ENCODE measurements at regions not wholly inside any gene's neighbourhood (a gene's known extent, or its start where the extent isn't known, plus 50 kb on each side); places are given as distances from the start of the nearest gene placed in this dataset.

- no peaks in the 10 kb centered on the region for H3K36me3 Mint-ChIP-seq (ENCODE audit: insufficient read depth, unreplicated experiment)
- BruUV-seq (replicated peaks): no TSS peak
- H3K4me1 Mint-ChIP-seq (ENCODE audit: low read depth, unreplicated experiment): no peaks in the 10 kb centered on the region
- CTCF ChIA-PET: no interaction called here
- TF ChIP-seq, protein P1, sequence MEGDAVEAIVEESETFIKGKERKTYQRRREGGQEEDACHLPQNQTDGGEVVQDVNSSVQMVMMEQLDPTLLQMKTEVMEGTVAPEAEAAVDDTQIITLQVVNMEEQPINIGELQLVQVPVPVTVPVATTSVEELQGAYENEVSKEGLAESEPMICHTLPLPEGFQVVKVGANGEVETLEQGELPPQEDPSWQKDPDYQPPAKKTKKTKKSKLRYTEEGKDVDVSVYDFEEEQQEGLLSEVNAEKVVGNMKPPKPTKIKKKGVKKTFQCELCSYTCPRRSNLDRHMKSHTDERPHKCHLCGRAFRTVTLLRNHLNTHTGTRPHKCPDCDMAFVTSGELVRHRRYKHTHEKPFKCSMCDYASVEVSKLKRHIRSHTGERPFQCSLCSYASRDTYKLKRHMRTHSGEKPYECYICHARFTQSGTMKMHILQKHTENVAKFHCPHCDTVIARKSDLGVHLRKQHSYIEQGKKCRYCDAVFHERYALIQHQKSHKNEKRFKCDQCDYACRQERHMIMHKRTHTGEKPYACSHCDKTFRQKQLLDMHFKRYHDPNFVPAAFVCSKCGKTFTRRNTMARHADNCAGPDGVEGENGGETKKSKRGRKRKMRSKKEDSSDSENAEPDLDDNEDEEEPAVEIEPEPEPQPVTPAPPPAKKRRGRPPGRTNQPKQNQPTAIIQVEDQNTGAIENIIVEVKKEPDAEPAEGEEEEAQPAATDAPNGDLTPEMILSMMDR (IDR thresholded peaks at IDR 0.05; ENCODE audit: unreplicated experiment): no peak
- peaks cover 4% of the 10 kb centered on the region for H3K9me3 Mint-ChIP-seq (ENCODE audit: low read depth, unreplicated experiment)
- no peak for DNase-seq
- intact Hi-C loops (cut with micrococcal nuclease; ENCODE audit: unreplicated experiment): no loop called here
- H3K4me3 Mint-ChIP-seq (ENCODE audit: low read depth, unreplicated experiment): no peak overlapping the region
- H3K27me3 Mint-ChIP-seq (ENCODE audit: unreplicated experiment): no peaks in the 10 kb centered on the region
- H3K27ac Mint-ChIP-seq (ENCODE audit: unreplicated experiment): no peak overlapping the region
These were observed 1462.1 kb upstream of the CDH9 start for GRCh38 chr5:28500511-28500910.

- intact Hi-C loops (cut with micrococcal nuclease; ENCODE audit: unreplicated experiment): no loop called here
- Mint-ChIP-seq H3K27me3 (ENCODE audit: unreplicated experiment) (no peaks in the 10 kb centered on the region), H3K36me3 (ENCODE audit: insufficient read depth, unreplicated experiment) (no peaks in the 10 kb centered on the region), H3K9me3 (ENCODE audit: low read depth, unreplicated experiment) (peaks cover 4% of the 10 kb centered on the region), H3K4me1 (ENCODE audit: low read depth, unreplicated experiment) (no peaks in the 10 kb centered on the region), H3K4me3 (ENCODE audit: low read depth, unreplicated experiment) (no peak overlapping the region), H3K27ac (ENCODE audit: unreplicated experiment) (no peak overlapping the region)
- no peak for DNase-seq
- TF ChIP-seq, protein P1 (IDR thresholded peaks at IDR 0.05; ENCODE audit: unreplicated experiment): no peak
- BruUV-seq (replicated peaks): no TSS peak
- CTCF ChIA-PET: no interaction called here
These were observed 1461.4 kb upstream of the CDH9 start for GRCh38 chr5:28499766-28500290.

DNA sequence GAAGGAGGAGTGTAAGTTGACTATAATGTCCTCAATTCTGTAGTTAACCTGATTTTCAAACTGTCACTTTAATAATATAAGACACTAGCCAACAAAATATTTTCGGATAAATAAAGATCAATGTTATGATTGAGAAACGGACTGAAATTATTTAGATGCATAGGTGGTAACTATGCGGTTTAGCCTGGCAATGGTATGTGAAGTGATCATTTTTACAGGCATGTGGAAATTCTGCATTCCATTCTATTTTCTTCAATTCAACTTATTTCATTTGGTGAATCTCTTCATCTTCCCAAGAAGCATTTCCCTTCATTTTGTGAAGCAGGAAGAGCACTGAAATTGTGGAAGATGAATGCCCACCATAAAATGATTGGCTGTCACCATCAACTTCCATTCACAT lies 1457.5 kb upstream of the CDH9 start:
- no peak overlapping the region for H3K27ac Mint-ChIP-seq (ENCODE audit: unreplicated experiment)
- TF ChIP-seq, protein P1 (IDR thresholded peaks at IDR 0.05; ENCODE audit: unreplicated experiment): no peak
- no peak overlapping the region for H3K4me3 Mint-ChIP-seq (ENCODE audit: low read depth, unreplicated experiment)
- H3K27me3 Mint-ChIP-seq (ENCODE audit: unreplicated experiment): no peaks in the 10 kb centered on the region
- no peaks in the 10 kb centered on the region for H3K4me1 Mint-ChIP-seq (ENCODE audit: low read depth, unreplicated experiment)
- CTCF ChIA-PET: no interaction called here
- intact Hi-C loops (cut with micrococcal nuclease; ENCODE audit: unreplicated experiment): no loop called here
- BruUV-seq (replicated peaks): no TSS peak
- no peaks in the 10 kb centered on the region for H3K36me3 Mint-ChIP-seq (ENCODE audit: insufficient read depth, unreplicated experiment)
- DNase-seq: no peak
- H3K9me3 Mint-ChIP-seq (ENCODE audit: low read depth, unreplicated experiment): peaks cover 7% of the 10 kb centered on the region

GRCh38 chr5:28493456-28493855 lies 1455.1 kb upstream of the CDH9 start:
- BruUV-seq (replicated peaks): no TSS peak
- Mint-ChIP-seq H3K27ac (ENCODE audit: unreplicated experiment) (no peak overlapping the region), H3K9me3 (ENCODE audit: low read depth, unreplicated experiment) (peaks cover 3% of the 10 kb centered on the region)

More at GRCh38 chr5:28493456-28493855, 1455.1 kb upstream of the CDH9 start:
- Mint-ChIP-seq H3K4me3 (ENCODE audit: low read depth, unreplicated experiment) (no peak overlapping the region), H3K27me3 (ENCODE audit: unreplicated experiment) (no peaks in the 10 kb centered on the region), H3K4me1 (ENCODE audit: low read depth, unreplicated experiment) (no peaks in the 10 kb centered on the region), H3K36me3 (ENCODE audit: insufficient read depth, unreplicated experiment) (no peaks in the 10 kb centered on the region)
- intact Hi-C loops (cut with micrococcal nuclease; ENCODE audit: unreplicated experiment): no loop called here
- CTCF ChIA-PET: no interaction called here
- TF ChIP-seq, protein P1 (IDR thresholded peaks at IDR 0.05; ENCODE audit: unreplicated experiment): no peak
- no peak for DNase-seq
